ENCODE measurements at regions not wholly inside any gene's neighbourhood (a gene's known extent, or its start where the extent isn't known, plus 50 kb on each side); places are given as distances from the start of the nearest gene placed in this dataset.

DNA sequence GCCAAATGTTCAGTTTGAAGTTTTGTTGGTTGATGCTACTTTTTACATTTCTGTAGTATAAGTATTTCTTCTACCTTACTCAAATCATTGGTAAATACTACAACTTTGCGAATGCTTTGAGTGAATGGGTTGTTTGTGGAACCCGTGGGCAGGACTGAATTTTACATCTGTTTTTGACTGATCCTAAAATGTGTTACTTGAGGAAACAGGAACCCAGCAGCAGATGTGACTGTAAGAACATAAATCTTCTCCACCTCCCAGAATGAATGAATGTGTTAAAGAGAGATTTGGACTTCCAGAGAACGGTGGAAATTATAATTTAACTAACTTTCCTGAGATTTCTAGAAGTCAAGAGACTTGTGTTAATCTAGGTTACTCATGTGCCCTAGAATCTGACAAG lies 728.5 kb upstream of the MARCKS start (continued):
- no peak for TF ChIP-seq EZH2phosphoT487 (IDR thresholded peaks at IDR 0.05; ENCODE audit: unreplicated experiment)
- TF ChIP-seq, protein P1, sequence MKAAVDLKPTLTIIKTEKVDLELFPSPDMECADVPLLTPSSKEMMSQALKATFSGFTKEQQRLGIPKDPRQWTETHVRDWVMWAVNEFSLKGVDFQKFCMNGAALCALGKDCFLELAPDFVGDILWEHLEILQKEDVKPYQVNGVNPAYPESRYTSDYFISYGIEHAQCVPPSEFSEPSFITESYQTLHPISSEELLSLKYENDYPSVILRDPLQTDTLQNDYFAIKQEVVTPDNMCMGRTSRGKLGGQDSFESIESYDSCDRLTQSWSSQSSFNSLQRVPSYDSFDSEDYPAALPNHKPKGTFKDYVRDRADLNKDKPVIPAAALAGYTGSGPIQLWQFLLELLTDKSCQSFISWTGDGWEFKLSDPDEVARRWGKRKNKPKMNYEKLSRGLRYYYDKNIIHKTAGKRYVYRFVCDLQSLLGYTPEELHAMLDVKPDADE (IDR thresholded peaks at IDR 0.05), result no peak

DNA sequence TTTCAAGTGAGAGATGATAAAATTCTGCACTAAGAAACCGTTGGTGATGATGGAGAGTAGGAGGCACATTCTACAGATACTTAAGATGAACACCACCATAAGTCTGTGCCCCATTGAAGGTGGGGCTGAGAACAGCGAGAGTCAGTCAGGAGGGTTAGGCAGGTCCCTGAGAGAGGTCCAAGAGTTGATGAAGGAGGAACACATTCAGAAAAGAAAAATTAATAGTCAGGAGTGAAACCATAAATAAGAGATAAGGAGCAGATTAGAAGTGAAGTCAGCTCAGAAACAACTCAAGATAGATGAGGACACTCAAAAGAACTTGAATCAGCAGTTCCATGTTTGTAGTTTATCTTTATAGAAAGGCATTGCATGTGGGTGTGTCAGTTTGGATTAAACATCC lies 727.2 kb upstream of the MARCKS start:
- Histone ChIP-seq H3K4me1 (ENCODE audit: insufficient read depth) (0 out of 2 replicates have a peak, but pooled peaks cover 3% of the 10 kb centered on the region), H3K36me3 (ENCODE audit: insufficient read depth) (no peaks in the 10 kb centered on the region), H3K9me2 (ENCODE audit: insufficient read depth) (no peaks in the 10 kb centered on the region), H2AFZ (no peak overlapping the region), H3K27ac (ENCODE audit: low read depth) (no peak overlapping the region), H3F3A (replicated peaks; ENCODE audit: low read depth) (no peaks in the 10 kb centered on the region), H3K79me2 (replicated peaks; ENCODE audit: insufficient read depth) (no peaks in the 10 kb centered on the region), H3K4me3 (no peak overlapping the region), H4K20me1 (replicated peaks; ENCODE audit: insufficient read depth) (no peaks in the 10 kb centered on the region), H3K4me2 (no peak overlapping the region), H3K27me3 (ENCODE audit: insufficient read depth) (no peaks in the 10 kb centered on the region)
- no peak overlapping the region for H3K27ac Mint-ChIP-seq
- no peak overlapping the region for H3K4me3 Mint-ChIP-seq
- H3K9me3 Mint-ChIP-seq, result no peaks in the 10 kb centered on the region
- TF ChIP-seq, protein P2, sequence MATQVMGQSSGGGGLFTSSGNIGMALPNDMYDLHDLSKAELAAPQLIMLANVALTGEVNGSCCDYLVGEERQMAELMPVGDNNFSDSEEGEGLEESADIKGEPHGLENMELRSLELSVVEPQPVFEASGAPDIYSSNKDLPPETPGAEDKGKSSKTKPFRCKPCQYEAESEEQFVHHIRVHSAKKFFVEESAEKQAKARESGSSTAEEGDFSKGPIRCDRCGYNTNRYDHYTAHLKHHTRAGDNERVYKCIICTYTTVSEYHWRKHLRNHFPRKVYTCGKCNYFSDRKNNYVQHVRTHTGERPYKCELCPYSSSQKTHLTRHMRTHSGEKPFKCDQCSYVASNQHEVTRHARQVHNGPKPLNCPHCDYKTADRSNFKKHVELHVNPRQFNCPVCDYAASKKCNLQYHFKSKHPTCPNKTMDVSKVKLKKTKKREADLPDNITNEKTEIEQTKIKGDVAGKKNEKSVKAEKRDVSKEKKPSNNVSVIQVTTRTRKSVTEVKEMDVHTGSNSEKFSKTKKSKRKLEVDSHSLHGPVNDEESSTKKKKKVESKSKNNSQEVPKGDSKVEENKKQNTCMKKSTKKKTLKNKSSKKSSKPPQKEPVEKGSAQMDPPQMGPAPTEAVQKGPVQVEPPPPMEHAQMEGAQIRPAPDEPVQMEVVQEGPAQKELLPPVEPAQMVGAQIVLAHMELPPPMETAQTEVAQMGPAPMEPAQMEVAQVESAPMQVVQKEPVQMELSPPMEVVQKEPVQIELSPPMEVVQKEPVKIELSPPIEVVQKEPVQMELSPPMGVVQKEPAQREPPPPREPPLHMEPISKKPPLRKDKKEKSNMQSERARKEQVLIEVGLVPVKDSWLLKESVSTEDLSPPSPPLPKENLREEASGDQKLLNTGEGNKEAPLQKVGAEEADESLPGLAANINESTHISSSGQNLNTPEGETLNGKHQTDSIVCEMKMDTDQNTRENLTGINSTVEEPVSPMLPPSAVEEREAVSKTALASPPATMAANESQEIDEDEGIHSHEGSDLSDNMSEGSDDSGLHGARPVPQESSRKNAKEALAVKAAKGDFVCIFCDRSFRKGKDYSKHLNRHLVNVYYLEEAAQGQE (IDR thresholded peaks at IDR 0.05; ENCODE audit: unreplicated experiment), result no peak
- TF ChIP-seq ZNF331 (CRISPR knock-in tag; IDR thresholded peaks at IDR 0.05; ENCODE audit: low read depth) (no peak), CREB1 (CRISPR knock-in tag; IDR thresholded peaks at IDR 0.05; ENCODE audit: low read depth) (no peak), POLR2AphosphoS5 (IDR thresholded peaks at IDR 0.05; ENCODE audit: low read depth) (no peak), EZH2phosphoT487 (IDR thresholded peaks at IDR 0.05; ENCODE audit: unreplicated experiment) (no peak), NANOG (IDR thresholded peaks at IDR 0.05; ENCODE audit: borderline replicate concordance) (no peak), ZNF114 (CRISPR knock-in tag; IDR thresholded peaks at IDR 0.05) (no peak), EZH2 (IDR thresholded peaks at IDR 0.05; ENCODE audit: low read depth, unreplicated experiment) (no peak), STAT1 (IDR thresholded peaks at IDR 0.05; ENCODE audit: unreplicated experiment) (no peak), JUNB (IDR thresholded peaks at IDR 0.05; ENCODE audit: unreplicated experiment) (no peak)
- TF ChIP-seq, protein P3, sequence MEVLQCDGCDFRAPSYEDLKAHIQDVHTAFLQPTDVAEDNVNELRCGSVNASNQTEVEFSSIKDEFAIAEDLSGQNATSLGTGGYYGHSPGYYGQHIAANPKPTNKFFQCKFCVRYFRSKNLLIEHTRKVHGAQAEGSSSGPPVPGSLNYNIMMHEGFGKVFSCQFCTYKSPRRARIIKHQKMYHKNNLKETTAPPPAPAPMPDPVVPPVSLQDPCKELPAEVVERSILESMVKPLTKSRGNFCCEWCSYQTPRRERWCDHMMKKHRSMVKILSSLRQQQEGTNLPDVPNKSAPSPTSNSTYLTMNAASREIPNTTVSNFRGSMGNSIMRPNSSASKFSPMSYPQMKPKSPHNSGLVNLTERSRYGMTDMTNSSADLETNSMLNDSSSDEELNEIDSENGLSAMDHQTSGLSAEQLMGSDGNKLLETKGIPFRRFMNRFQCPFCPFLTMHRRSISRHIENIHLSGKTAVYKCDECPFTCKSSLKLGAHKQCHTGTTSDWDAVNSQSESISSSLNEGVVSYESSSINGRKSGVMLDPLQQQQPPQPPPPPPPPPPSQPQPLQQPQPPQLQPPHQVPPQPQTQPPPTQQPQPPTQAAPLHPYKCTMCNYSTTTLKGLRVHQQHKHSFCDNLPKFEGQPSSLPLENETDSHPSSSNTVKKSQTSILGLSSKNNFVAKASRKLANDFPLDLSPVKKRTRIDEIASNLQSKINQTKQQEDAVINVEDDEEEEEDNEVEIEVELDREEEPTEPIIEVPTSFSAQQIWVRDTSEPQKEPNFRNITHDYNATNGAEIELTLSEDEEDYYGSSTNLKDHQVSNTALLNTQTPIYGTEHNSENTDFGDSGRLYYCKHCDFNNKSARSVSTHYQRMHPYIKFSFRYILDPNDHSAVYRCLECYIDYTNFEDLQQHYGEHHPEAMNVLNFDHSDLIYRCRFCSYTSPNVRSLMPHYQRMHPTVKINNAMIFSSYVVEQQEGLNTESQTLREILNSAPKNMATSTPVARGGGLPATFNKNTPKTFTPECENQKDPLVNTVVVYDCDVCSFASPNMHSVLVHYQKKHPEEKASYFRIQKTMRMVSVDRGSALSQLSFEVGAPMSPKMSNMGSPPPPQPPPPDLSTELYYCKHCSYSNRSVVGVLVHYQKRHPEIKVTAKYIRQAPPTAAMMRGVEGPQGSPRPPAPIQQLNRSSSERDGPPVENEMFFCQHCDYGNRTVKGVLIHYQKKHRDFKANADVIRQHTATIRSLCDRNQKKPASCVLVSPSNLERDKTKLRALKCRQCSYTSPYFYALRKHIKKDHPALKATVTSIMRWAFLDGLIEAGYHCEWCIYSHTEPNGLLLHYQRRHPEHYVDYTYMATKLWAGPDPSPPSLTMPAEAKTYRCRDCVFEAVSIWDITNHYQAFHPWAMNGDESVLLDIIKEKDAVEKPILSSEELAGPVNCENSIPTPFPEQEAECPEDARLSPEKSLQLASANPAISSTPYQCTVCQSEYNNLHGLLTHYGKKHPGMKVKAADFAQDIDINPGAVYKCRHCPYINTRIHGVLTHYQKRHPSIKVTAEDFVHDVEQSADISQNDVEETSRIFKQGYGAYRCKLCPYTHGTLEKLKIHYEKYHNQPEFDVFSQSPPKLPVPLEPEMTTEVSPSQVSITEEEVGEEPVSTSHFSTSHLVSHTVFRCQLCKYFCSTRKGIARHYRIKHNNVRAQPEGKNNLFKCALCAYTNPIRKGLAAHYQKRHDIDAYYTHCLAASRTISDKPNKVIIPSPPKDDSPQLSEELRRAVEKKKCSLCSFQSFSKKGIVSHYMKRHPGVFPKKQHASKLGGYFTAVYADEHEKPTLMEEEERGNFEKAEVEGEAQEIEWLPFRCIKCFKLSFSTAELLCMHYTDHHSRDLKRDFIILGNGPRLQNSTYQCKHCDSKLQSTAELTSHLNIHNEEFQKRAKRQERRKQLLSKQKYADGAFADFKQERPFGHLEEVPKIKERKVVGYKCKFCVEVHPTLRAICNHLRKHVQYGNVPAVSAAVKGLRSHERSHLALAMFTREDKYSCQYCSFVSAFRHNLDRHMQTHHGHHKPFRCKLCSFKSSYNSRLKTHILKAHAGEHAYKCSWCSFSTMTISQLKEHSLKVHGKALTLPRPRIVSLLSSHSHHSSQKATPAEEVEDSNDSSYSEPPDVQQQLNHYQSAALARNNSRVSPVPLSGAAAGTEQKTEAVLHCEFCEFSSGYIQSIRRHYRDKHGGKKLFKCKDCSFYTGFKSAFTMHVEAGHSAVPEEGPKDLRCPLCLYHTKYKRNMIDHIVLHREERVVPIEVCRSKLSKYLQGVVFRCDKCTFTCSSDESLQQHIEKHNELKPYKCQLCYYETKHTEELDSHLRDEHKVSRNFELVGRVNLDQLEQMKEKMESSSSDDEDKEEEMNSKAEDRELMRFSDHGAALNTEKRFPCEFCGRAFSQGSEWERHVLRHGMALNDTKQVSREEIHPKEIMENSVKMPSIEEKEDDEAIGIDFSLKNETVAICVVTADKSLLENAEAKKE (CRISPR knock-in tag; IDR thresholded peaks at IDR 0.05), result no peak
- TF ChIP-seq, protein P4, sequence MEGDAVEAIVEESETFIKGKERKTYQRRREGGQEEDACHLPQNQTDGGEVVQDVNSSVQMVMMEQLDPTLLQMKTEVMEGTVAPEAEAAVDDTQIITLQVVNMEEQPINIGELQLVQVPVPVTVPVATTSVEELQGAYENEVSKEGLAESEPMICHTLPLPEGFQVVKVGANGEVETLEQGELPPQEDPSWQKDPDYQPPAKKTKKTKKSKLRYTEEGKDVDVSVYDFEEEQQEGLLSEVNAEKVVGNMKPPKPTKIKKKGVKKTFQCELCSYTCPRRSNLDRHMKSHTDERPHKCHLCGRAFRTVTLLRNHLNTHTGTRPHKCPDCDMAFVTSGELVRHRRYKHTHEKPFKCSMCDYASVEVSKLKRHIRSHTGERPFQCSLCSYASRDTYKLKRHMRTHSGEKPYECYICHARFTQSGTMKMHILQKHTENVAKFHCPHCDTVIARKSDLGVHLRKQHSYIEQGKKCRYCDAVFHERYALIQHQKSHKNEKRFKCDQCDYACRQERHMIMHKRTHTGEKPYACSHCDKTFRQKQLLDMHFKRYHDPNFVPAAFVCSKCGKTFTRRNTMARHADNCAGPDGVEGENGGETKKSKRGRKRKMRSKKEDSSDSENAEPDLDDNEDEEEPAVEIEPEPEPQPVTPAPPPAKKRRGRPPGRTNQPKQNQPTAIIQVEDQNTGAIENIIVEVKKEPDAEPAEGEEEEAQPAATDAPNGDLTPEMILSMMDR (conservative IDR thresholded peaks at IDR 0.05; ENCODE audit: low read depth in 2 of 2), result no peak
- no peak for ATAC-seq
- H3K4me1 Mint-ChIP-seq, result peaks cover 6% of the 10 kb centered on the region; the same call in 2 of the 3 replicates
- no peaks in the 10 kb centered on the region for H3K36me3 Mint-ChIP-seq (ENCODE audit: low read depth)
- no peak for DNase-seq (ENCODE audit: low spot score)
- H3K27me3 Mint-ChIP-seq (ENCODE audit: insufficient read depth, low read depth, poor library complexity), result no peaks in the 10 kb centered on the region
